ENCODE measurements at regions not wholly inside any gene's neighbourhood (a gene's known extent, or its start where the extent isn't known, plus 50 kb on each side); places are given as distances from the start of the nearest gene placed in this dataset.
A peak's percentile ranks its signal among the peaks of the same experiment; 100 is the strongest.

- TF ChIP-seq ZBTB33 (CRISPR knock-in tag; IDR thresholded peaks at IDR 0.05) = no peak
- no peak; the same call in 1 of the 2 replicates for TF ChIP-seq DNMT3B (CRISPR knock-in tag; conservative IDR thresholded peaks at IDR 0.05)
- TF ChIP-seq ZFP36L2 (CRISPR knock-in tag; IDR thresholded peaks at IDR 0.05) = no peak
- TF ChIP-seq HMG20B (CRISPR knock-in tag; conservative IDR thresholded peaks at IDR 0.05) = no peak
- no peak for TF ChIP-seq DZIP1 (CRISPR knock-in tag; IDR thresholded peaks at IDR 0.05)
- no peak for TF ChIP-seq TAF1 (CRISPR knock-in tag; IDR thresholded peaks at IDR 0.05)
- TF ChIP-seq ZNF33B (CRISPR knock-in tag; IDR thresholded peaks at IDR 0.05) = no peak
- TF ChIP-seq ZFX (CRISPR knock-in tag; IDR thresholded peaks at IDR 0.05; ENCODE audit: low read depth) = peak; percentile 44
- no peak for TF ChIP-seq ZNF460 (CRISPR knock-in tag; IDR thresholded peaks at IDR 0.05; ENCODE audit: borderline replicate concordance)
- TF ChIP-seq ZBTB40 (IDR thresholded peaks at IDR 0.05) = no peak
- no peak for TF ChIP-seq ZBTB40 (CRISPR knock-in tag; IDR thresholded peaks at IDR 0.05)
- TF ChIP-seq RAD51 (IDR thresholded peaks at IDR 0.05; ENCODE audit: borderline replicate concordance) = no peak
- TF ChIP-seq ZNF44 (CRISPR knock-in tag; IDR thresholded peaks at IDR 0.05) = no peak
- no peak for TF ChIP-seq ZZZ3 (CRISPR knock-in tag; IDR thresholded peaks at IDR 0.05; ENCODE audit: borderline replicate concordance)
- TF ChIP-seq HMG20A (CRISPR knock-in tag; IDR thresholded peaks at IDR 0.05; ENCODE audit: borderline replicate concordance) = peak; percentile 82; the same call in 1 of the 2 replicates
- TF ChIP-seq KDM1A (CRISPR knock-in tag; IDR thresholded peaks at IDR 0.05) = no peak
- no peak for TF ChIP-seq CENPT (CRISPR knock-in tag; IDR thresholded peaks at IDR 0.05; ENCODE audit: low read depth)
- no peak for TF ChIP-seq HNRNPLL (IDR thresholded peaks at IDR 0.05; ENCODE audit: low read depth, low read length, poor library complexity, severe bottlenecking)
- no peak for TF ChIP-seq KLF11 (CRISPR knock-in tag; IDR thresholded peaks at IDR 0.05)
- no peak for TF ChIP-seq SMC3 (IDR thresholded peaks at IDR 0.05; ENCODE audit: low read length)
Measured at GRCh38 chr17:14471052-14471451, 170.2 kb downstream of the HS3ST3B1 start (continued).

Data from HepG2 (cell line).